Calu3 (cell line): ENCODE measurements at regions not wholly inside any gene's neighbourhood (a gene's known extent, or its start where the extent isn't known, plus 50 kb on each side); places are given as distances from the start of the nearest gene placed in this dataset.

Experiments
- BruUV-seq: library from RNA; stranded (reverse); fragments of 400-500 nt; replicated peaks from 2 replicates; lab custom pipeline; 2021; lab: Mats Ljungman, UMichigan
- CTCF ChIA-PET: fragments of 300-600 bp; sonication (Branson Sonifier 250); formaldehyde crosslinking; loops from one replicate; lab custom pipeline; 2022; ENCODE audit warnings: antibody characterized with exemption; lab: Charles Lee
- DNase-seq: peaks from one replicate; pipeline ENCODE4 v3.0.0; 2022
- H3K27ac Mint-ChIP-seq: one replicate; pipeline ENCODE4 v1.8.0; 2022; ENCODE audit warnings: mixed read lengths; ENCODE audit not compliant: unreplicated experiment
- H3K27me3 Mint-ChIP-seq: one replicate; pipeline ENCODE4 v1.8.0; 2022; ENCODE audit warnings: mixed read lengths; ENCODE audit not compliant: unreplicated experiment
- H3K36me3 Mint-ChIP-seq: one replicate; pipeline ENCODE4 v1.8.0; 2022; ENCODE audit warnings: mild to moderate bottlenecking, moderate library complexity, mixed read lengths; ENCODE audit not compliant: insufficient read depth, unreplicated experiment
- H3K4me1 Mint-ChIP-seq: one replicate; pipeline ENCODE4 v1.8.0; 2022; ENCODE audit warnings: mild to moderate bottlenecking, low read depth, mixed read lengths; ENCODE audit not compliant: unreplicated experiment
- H3K4me3 Mint-ChIP-seq: one replicate; pipeline ENCODE4 v1.8.0; 2022; ENCODE audit warnings: mild to moderate bottlenecking, low read depth, moderate library complexity, mixed read lengths; ENCODE audit not compliant: unreplicated experiment
- H3K9me3 Mint-ChIP-seq: one replicate; pipeline ENCODE4 v1.8.0; 2022; ENCODE audit warnings: low read depth, mixed read lengths; ENCODE audit not compliant: unreplicated experiment
- CTCF ChIP-seq: fragments of 200-600 bp; IDR thresholded peaks from one replicate; pipeline ENCODE4 v1.8.0; 2022; ENCODE audit warnings: antibody characterized with exemption; ENCODE audit not compliant: unreplicated experiment
- intact Hi-C: fragments of 100-400 bp; cut with micrococcal nuclease; formaldehyde crosslinking; loops from one replicate; pipeline ENCODE4 v1.10.0; 2022; ENCODE audit not compliant: unreplicated experiment

- intact Hi-C loops, result no loop called here
- CTCF ChIA-PET, result no interaction called here
- DNase-seq, result no peak
- Mint-ChIP-seq H3K4me3 (no peak overlapping the region), H3K4me1 (no peaks in the 10 kb centered on the region), H3K27me3 (no peaks in the 10 kb centered on the region), H3K27ac (no peak overlapping the region), H3K36me3 (no peaks in the 10 kb centered on the region), H3K9me3 (no peaks in the 10 kb centered on the region)
- no peak for TF ChIP-seq CTCF
- BruUV-seq, result no TSS peak
Measured at GRCh38 chr6:147826698-147827097, 318.2 kb downstream of the SAMD5 start.

- no peak overlapping the region for H3K4me3 Mint-ChIP-seq
- no TSS peak for BruUV-seq
- H3K4me1 Mint-ChIP-seq, result no peaks in the 10 kb centered on the region
- intact Hi-C loops, result no loop called here
- no peaks in the 10 kb centered on the region for H3K27me3 Mint-ChIP-seq
- TF ChIP-seq CTCF, result no peak
- no peaks in the 10 kb centered on the region for H3K36me3 Mint-ChIP-seq
- DNase-seq, result no peak
- no peaks in the 10 kb centered on the region for H3K9me3 Mint-ChIP-seq
- H3K27ac Mint-ChIP-seq, result no peak overlapping the region
- CTCF ChIA-PET, result interaction anchor here (0.6 kb wide), 1 partner anchor 133 kb away, joined by 4 read pairs; no protein-coding TSS in a partner anchor
Measured at GRCh38 chr6:147829418-147829817, 320.9 kb downstream of the SAMD5 start.

GRCh38 chr6:147829835-147830234, 321.3 kb downstream of the SAMD5 start:
- Mint-ChIP-seq H3K9me3 (no peaks in the 10 kb centered on the region), H3K4me3 (no peak overlapping the region), H3K36me3 (no peaks in the 10 kb centered on the region), H3K27ac (no peak overlapping the region), H3K4me1 (no peaks in the 10 kb centered on the region), H3K27me3 (no peaks in the 10 kb centered on the region)
- DNase-seq, result no peak
- intact Hi-C loops, result no loop called here
- no peak for TF ChIP-seq CTCF
- BruUV-seq, result no TSS peak
- CTCF ChIA-PET, result interaction anchor here (0.6 kb wide), 1 partner anchor 133 kb away, joined by 4 read pairs; no protein-coding TSS in a partner anchor

GRCh38 chr6:147831356-147831755, 322.9 kb downstream of the SAMD5 start:
- no peak for TF ChIP-seq CTCF
- Mint-ChIP-seq H3K27me3 (no peaks in the 10 kb centered on the region), H3K4me3 (no peak overlapping the region), H3K9me3 (no peaks in the 10 kb centered on the region), H3K27ac (no peak overlapping the region), H3K36me3 (no peaks in the 10 kb centered on the region), H3K4me1 (no peaks in the 10 kb centered on the region)
- CTCF ChIA-PET, result no interaction called here
- intact Hi-C loops, result no loop called here
- BruUV-seq, result no TSS peak
- no peak for DNase-seq
